Panc1 (cell line): ENCODE measurements at regions not wholly inside any gene's neighbourhood (a gene's known extent, or its start where the extent isn't known, plus 50 kb on each side); places are given as distances from the start of the nearest gene placed in this dataset.

ENCODE experiments used
- TF ChIP-seq, protein P1 (sequence below): fragments of 450-650 bp; IDR thresholded peaks from 2 replicates; pipeline ENCODE4 v1.5.1; 2017; ENCODE audit warnings: mild to moderate bottlenecking
- TF ChIP-seq, protein P2 (sequence below), 2 experiments: IDR thresholded peaks; 2 replicates each; pipeline ENCODE4 v1.6.1; 2011 to 2012; ENCODE audit warnings: low read depth in 2 of 2, control low read depth in 1 of 2, low read length in 1 of 2, mild to moderate bottlenecking in 1 of 2, moderate library complexity in 1 of 2; ENCODE audit not compliant: insufficient read depth in 1 of 2

DNA sequence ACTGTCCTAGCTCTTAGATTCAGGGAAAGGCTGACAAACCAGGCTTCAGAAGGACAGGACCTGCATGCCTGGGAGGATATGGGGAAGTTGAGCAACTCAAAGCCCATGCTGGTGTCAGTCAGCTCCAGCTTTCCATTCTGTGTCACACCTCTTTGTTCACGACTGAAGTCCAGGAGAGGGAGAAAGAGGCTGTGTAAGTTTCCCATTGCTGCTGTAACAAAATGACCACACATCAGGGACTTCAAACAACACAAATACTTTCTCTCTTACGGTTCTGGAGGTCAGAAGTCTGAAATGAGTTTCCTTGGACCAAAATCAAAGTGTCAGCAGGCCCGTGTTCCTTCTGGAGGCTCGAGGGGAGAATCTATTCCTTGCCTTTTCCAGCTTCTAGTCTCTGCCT lies 50.6 kb upstream of the STX18 start:
- TF ChIP-seq, protein P1, sequence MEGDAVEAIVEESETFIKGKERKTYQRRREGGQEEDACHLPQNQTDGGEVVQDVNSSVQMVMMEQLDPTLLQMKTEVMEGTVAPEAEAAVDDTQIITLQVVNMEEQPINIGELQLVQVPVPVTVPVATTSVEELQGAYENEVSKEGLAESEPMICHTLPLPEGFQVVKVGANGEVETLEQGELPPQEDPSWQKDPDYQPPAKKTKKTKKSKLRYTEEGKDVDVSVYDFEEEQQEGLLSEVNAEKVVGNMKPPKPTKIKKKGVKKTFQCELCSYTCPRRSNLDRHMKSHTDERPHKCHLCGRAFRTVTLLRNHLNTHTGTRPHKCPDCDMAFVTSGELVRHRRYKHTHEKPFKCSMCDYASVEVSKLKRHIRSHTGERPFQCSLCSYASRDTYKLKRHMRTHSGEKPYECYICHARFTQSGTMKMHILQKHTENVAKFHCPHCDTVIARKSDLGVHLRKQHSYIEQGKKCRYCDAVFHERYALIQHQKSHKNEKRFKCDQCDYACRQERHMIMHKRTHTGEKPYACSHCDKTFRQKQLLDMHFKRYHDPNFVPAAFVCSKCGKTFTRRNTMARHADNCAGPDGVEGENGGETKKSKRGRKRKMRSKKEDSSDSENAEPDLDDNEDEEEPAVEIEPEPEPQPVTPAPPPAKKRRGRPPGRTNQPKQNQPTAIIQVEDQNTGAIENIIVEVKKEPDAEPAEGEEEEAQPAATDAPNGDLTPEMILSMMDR: no peak
- TF ChIP-seq, protein P2, sequence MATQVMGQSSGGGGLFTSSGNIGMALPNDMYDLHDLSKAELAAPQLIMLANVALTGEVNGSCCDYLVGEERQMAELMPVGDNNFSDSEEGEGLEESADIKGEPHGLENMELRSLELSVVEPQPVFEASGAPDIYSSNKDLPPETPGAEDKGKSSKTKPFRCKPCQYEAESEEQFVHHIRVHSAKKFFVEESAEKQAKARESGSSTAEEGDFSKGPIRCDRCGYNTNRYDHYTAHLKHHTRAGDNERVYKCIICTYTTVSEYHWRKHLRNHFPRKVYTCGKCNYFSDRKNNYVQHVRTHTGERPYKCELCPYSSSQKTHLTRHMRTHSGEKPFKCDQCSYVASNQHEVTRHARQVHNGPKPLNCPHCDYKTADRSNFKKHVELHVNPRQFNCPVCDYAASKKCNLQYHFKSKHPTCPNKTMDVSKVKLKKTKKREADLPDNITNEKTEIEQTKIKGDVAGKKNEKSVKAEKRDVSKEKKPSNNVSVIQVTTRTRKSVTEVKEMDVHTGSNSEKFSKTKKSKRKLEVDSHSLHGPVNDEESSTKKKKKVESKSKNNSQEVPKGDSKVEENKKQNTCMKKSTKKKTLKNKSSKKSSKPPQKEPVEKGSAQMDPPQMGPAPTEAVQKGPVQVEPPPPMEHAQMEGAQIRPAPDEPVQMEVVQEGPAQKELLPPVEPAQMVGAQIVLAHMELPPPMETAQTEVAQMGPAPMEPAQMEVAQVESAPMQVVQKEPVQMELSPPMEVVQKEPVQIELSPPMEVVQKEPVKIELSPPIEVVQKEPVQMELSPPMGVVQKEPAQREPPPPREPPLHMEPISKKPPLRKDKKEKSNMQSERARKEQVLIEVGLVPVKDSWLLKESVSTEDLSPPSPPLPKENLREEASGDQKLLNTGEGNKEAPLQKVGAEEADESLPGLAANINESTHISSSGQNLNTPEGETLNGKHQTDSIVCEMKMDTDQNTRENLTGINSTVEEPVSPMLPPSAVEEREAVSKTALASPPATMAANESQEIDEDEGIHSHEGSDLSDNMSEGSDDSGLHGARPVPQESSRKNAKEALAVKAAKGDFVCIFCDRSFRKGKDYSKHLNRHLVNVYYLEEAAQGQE (IDR thresholded peaks at IDR 0.05; ENCODE audit: insufficient read depth in 1 of 2, low read depth in 2 of 2, low read length in 1 of 2): no peak
